WTC11 (cell line): ENCODE measurements at regions not wholly inside any gene's neighbourhood (a gene's known extent, or its start where the extent isn't known, plus 50 kb on each side); places are given as distances from the start of the nearest gene placed in this dataset.

Experiments used
- ATAC-seq: fragments of 200-7000 bp; cut with Tn5 transposase; 2 replicates; pipeline ENCODE4 v1.10.0; 2021; ENCODE audit warnings: mild to moderate bottlenecking, moderate library complexity
- CTCF ChIA-PET: fragments of 300-600 bp; sonication (Branson Sonifier 250); formaldehyde crosslinking; loops from one replicate; lab custom pipeline; 2021; ENCODE audit warnings: antibody characterized with exemption; lab: Charles Lee
- POLR2A ChIA-PET: fragments of 350-600 bp; sonication (Branson Sonifier 250); formaldehyde crosslinking; loops from one replicate; lab custom pipeline; 2021; ENCODE audit warnings: antibody characterized with exemption; lab: Charles Lee
- DNase-seq: peaks from one replicate; pipeline ENCODE4 v3.0.0; 2021; ENCODE audit warnings: low spot score
- H3K27ac Mint-ChIP-seq: 2 replicates; pipeline ENCODE4 v1.8.0; 2021; ENCODE audit warnings: mixed read lengths
- H3K27me3 Mint-ChIP-seq: 2 replicates; pipeline ENCODE4 v1.8.0; 2021; ENCODE audit warnings: low read depth, mild to moderate bottlenecking, moderate library complexity, mixed read lengths
- H3K36me3 Mint-ChIP-seq: 2 replicates; pipeline ENCODE4 v1.8.0; 2021; ENCODE audit warnings: mixed read lengths
- H3K4me1 Mint-ChIP-seq: 2 replicates; pipeline ENCODE4 v1.8.0; 2022; ENCODE audit warnings: mixed read lengths
- H3K4me3 Mint-ChIP-seq: 2 replicates; pipeline ENCODE4 v1.8.0; 2021; ENCODE audit warnings: mild to moderate bottlenecking, moderate library complexity, mixed read lengths
- H3K9me3 Mint-ChIP-seq: 2 replicates; pipeline ENCODE4 v1.8.0; 2021; ENCODE audit warnings: mixed read lengths
- ELF4 ChIP-seq: sonication (generic); formaldehyde crosslinking; IDR thresholded peaks from 2 replicates; pipeline ENCODE4 v1.8.1; 2022; ENCODE audit warnings: low read depth, mild to moderate bottlenecking, moderate library complexity, missing genetic modification reagents
- ETV6 ChIP-seq: sonication (generic); formaldehyde crosslinking; IDR thresholded peaks from 2 replicates; pipeline ENCODE4 v1.8.1; 2022; ENCODE audit warnings: mild to moderate bottlenecking, missing genetic modification reagents
- JAZF1 ChIP-seq: fragments of 250-450 bp; sonication (Bioruptor Pico); IDR thresholded peaks from 2 replicates; pipeline ENCODE4 v1.9.0; 2021; ENCODE audit warnings: moderate library complexity, mild to moderate bottlenecking, inconsistent platforms
- MXD4 ChIP-seq: fragments of 250-450 bp; sonication (Bioruptor Pico); IDR thresholded peaks from 2 replicates; pipeline ENCODE4 v1.8.0; 2021; ENCODE audit warnings: mild to moderate bottlenecking, moderate library complexity, borderline replicate concordance
- NFE2L1 ChIP-seq: sonication (generic); formaldehyde crosslinking; IDR thresholded peaks from 2 replicates; pipeline ENCODE4 v1.8.1; 2023; ENCODE audit warnings: missing genetic modification reagents
- NR1H2 ChIP-seq: sonication (generic); formaldehyde crosslinking; IDR thresholded peaks from 2 replicates; pipeline ENCODE4 v1.9.0; 2021; ENCODE audit warnings: mild to moderate bottlenecking, moderate library complexity, missing genetic modification reagents
- RELA ChIP-seq: sonication (generic); formaldehyde crosslinking; IDR thresholded peaks from 2 replicates; pipeline ENCODE4 v1.8.1; 2022; ENCODE audit warnings: missing genetic modification reagents, mild to moderate bottlenecking, borderline replicate concordance
- SMAD3 ChIP-seq: sonication (generic); formaldehyde crosslinking; IDR thresholded peaks from 2 replicates; pipeline ENCODE4 v1.8.0; 2022; ENCODE audit warnings: missing genetic modification reagents, mild to moderate bottlenecking, borderline replicate concordance
- TCF7 ChIP-seq: sonication (generic); formaldehyde crosslinking; IDR thresholded peaks from 2 replicates; pipeline ENCODE4 v1.8.0; 2022; ENCODE audit warnings: mild to moderate bottlenecking, low read depth, missing genetic modification reagents, moderate library complexity
- TEAD4 ChIP-seq: sonication (generic); formaldehyde crosslinking; IDR thresholded peaks from 2 replicates; pipeline ENCODE4 v1.8.0; 2022; ENCODE audit warnings: mild to moderate bottlenecking, missing genetic modification reagents
- TP53 ChIP-seq: sonication (generic); formaldehyde crosslinking; IDR thresholded peaks from 2 replicates; pipeline ENCODE4 v1.8.1; 2023; ENCODE audit warnings: mild to moderate bottlenecking, missing genetic modification reagents
- ZNF219 ChIP-seq: sonication (generic); formaldehyde crosslinking; IDR thresholded peaks from 2 replicates; pipeline ENCODE4 v1.8.0; 2023; ENCODE audit warnings: missing genetic modification reagents, mild to moderate bottlenecking, borderline replicate concordance
- ZNF423 ChIP-seq: fragments of 250-450 bp; sonication (Bioruptor Pico); IDR thresholded peaks from 2 replicates; pipeline ENCODE4 v2.1.2; 2022; ENCODE audit warnings: mild to moderate bottlenecking, moderate library complexity
- TF ChIP-seq, protein P1 (sequence below): fragments of 250-450 bp; sonication (Bioruptor Pico); IDR thresholded peaks from 2 replicates; pipeline ENCODE4 v1.9.0; 2021; ENCODE audit warnings: mild to moderate bottlenecking, borderline replicate concordance
- TF ChIP-seq, protein P2 (sequence below): sonication (generic); formaldehyde crosslinking; IDR thresholded peaks from 2 replicates; pipeline ENCODE4 v1.8.1; 2023; ENCODE audit warnings: mild to moderate bottlenecking, missing genetic modification reagents, moderate library complexity
- TF ChIP-seq, protein P3 (sequence below): sonication (generic); formaldehyde crosslinking; IDR thresholded peaks from 2 replicates; pipeline ENCODE4 v1.8.1; 2023; ENCODE audit warnings: mild to moderate bottlenecking, missing genetic modification reagents
- TF ChIP-seq, protein P4 (sequence below): sonication (generic); formaldehyde crosslinking; IDR thresholded peaks from 2 replicates; pipeline ENCODE4 v1.8.1; 2023; ENCODE audit warnings: mild to moderate bottlenecking, missing genetic modification reagents, borderline replicate concordance
- TF ChIP-seq, protein P5 (sequence below): sonication (generic); formaldehyde crosslinking; IDR thresholded peaks from 2 replicates; pipeline ENCODE4 v1.8.1; 2022; ENCODE audit warnings: mild to moderate bottlenecking, moderate library complexity, missing genetic modification reagents

DNA sequence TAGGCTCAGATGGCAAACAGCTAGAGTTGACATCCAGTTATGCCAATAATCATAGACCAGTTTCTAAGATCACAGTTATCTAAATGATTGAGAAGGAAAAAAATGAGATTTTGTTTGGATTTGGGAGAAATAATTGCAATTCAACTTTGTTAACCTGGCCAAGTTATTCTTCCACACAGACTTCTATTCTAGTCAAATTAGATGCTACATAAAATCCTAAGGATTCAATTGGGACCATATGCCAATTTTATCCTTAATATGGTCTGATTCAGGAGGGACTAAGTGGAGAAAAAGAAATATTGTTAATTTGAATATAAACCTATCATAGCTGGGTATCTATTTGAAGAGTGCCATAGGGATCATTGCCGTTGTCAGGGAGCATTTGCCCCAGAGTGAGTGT is 178.3 kb upstream of the SLC7A11 start:
- CTCF ChIA-PET, result no interaction called here
- Mint-ChIP-seq H3K27me3 (no peaks in the 10 kb centered on the region), H3K4me1 (peaks cover 11% of the 10 kb centered on the region), H3K4me3 (no peak overlapping the region), H3K9me3 (peaks cover 8% of the 10 kb centered on the region), H3K36me3 (no peaks in the 10 kb centered on the region), H3K27ac (no peak overlapping the region)
- DNase-seq, result no peak
- no peak for TF ChIP-seq MXD4 (CRISPR knock-in tag)
- TF ChIP-seq NR1H2 (CRISPR knock-in tag), result no peak
- no peak for TF ChIP-seq ZNF423 (CRISPR knock-in tag)
- no peak for TF ChIP-seq ZNF219
- no peak for TF ChIP-seq RELA (CRISPR knock-in tag)
- TF ChIP-seq NFE2L1 (CRISPR knock-in tag), result no peak
- ATAC-seq, result no peak
- POLR2A ChIA-PET, result no interaction called here

DNA sequence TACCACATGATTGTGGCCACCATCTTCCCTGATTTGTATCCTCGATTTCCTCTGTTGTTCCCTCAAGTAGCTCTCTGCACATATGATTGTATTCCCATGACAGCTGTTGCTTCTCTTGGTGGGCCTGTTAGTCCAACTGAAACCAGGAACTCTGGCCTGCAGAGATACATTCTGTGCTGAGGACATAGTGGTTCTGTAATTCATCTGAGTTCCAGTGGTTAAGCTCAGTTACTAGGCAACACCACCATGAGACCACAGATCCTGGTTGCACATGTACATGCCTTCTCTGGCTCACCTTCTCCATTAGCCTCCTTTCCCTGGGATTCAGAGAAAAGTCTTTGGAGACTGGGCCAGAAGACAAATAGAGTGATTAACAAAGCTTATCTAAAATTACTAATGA is 172.1 kb upstream of the SLC7A11 start:
- DNase-seq (no peak), ATAC-seq (no peak)
- Mint-ChIP-seq H3K4me3 (no peak overlapping the region), H3K27me3 (no peaks in the 10 kb centered on the region), H3K9me3 (0 out of 2 replicates have a peak, but pooled peaks cover 3% of the 10 kb centered on the region), H3K27ac (no peak overlapping the region), H3K36me3 (no peaks in the 10 kb centered on the region), H3K4me1 (peaks cover 5% of the 10 kb centered on the region; the same call in 1 of the 2 replicates)
- TF ChIP-seq, protein P1, sequence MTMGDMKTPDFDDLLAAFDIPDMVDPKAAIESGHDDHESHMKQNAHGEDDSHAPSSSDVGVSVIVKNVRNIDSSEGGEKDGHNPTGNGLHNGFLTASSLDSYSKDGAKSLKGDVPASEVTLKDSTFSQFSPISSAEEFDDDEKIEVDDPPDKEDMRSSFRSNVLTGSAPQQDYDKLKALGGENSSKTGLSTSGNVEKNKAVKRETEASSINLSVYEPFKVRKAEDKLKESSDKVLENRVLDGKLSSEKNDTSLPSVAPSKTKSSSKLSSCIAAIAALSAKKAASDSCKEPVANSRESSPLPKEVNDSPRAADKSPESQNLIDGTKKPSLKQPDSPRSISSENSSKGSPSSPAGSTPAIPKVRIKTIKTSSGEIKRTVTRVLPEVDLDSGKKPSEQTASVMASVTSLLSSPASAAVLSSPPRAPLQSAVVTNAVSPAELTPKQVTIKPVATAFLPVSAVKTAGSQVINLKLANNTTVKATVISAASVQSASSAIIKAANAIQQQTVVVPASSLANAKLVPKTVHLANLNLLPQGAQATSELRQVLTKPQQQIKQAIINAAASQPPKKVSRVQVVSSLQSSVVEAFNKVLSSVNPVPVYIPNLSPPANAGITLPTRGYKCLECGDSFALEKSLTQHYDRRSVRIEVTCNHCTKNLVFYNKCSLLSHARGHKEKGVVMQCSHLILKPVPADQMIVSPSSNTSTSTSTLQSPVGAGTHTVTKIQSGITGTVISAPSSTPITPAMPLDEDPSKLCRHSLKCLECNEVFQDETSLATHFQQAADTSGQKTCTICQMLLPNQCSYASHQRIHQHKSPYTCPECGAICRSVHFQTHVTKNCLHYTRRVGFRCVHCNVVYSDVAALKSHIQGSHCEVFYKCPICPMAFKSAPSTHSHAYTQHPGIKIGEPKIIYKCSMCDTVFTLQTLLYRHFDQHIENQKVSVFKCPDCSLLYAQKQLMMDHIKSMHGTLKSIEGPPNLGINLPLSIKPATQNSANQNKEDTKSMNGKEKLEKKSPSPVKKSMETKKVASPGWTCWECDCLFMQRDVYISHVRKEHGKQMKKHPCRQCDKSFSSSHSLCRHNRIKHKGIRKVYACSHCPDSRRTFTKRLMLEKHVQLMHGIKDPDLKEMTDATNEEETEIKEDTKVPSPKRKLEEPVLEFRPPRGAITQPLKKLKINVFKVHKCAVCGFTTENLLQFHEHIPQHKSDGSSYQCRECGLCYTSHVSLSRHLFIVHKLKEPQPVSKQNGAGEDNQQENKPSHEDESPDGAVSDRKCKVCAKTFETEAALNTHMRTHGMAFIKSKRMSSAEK (CRISPR knock-in tag), result no peak
- TF ChIP-seq ZNF219 (no peak), ELF4 (CRISPR knock-in tag) (no peak), TCF7 (CRISPR knock-in tag) (no peak), NFE2L1 (CRISPR knock-in tag) (no peak), SMAD3 (CRISPR knock-in tag) (no peak), MXD4 (CRISPR knock-in tag) (no peak)
- TF ChIP-seq, protein P2, sequence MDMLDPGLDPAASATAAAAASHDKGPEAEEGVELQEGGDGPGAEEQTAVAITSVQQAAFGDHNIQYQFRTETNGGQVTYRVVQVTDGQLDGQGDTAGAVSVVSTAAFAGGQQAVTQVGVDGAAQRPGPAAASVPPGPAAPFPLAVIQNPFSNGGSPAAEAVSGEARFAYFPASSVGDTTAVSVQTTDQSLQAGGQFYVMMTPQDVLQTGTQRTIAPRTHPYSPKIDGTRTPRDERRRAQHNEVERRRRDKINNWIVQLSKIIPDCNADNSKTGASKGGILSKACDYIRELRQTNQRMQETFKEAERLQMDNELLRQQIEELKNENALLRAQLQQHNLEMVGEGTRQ, result no peak
- CTCF ChIA-PET, result no interaction called here
- POLR2A ChIA-PET, result no interaction called here

DNA sequence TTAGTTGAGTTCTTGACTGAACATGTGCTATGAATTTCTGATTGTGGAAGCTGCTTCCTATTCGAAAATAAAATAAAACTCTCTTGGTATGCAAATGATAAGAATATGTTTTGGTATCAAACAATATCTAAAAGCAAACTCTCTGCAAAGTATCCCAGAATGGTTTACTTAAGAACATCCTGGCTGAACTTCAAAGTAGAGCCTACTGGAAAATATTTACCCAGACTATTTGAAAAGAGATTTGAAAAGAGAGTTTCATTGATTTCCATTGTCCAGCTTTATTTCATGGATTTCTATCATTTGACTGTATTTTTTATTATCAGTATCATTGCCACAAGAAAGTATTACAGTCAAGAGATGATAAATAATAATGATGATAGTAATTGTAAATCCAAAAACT is 171.1 kb upstream of the SLC7A11 start:
- DNase-seq (no peak), ATAC-seq (no peak)
- no peak for TF ChIP-seq TP53 (CRISPR knock-in tag)
- TF ChIP-seq, protein P3, sequence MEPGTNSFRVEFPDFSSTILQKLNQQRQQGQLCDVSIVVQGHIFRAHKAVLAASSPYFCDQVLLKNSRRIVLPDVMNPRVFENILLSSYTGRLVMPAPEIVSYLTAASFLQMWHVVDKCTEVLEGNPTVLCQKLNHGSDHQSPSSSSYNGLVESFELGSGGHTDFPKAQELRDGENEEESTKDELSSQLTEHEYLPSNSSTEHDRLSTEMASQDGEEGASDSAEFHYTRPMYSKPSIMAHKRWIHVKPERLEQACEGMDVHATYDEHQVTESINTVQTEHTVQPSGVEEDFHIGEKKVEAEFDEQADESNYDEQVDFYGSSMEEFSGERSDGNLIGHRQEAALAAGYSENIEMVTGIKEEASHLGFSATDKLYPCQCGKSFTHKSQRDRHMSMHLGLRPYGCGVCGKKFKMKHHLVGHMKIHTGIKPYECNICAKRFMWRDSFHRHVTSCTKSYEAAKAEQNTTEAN (CRISPR knock-in tag), result no peak
- H3K27ac Mint-ChIP-seq, result no peak overlapping the region
- ChIA-PET POLR2A (no interaction called here), CTCF (no interaction called here)
- no peaks in the 10 kb centered on the region for H3K27me3 Mint-ChIP-seq
- no peaks in the 10 kb centered on the region for H3K36me3 Mint-ChIP-seq
- H3K4me1 Mint-ChIP-seq, result peaks cover 13% of the 10 kb centered on the region
- H3K9me3 Mint-ChIP-seq, result 0 out of 2 replicates have a peak, but pooled peaks cover 3% of the 10 kb centered on the region
- H3K4me3 Mint-ChIP-seq, result no peak overlapping the region

DNA sequence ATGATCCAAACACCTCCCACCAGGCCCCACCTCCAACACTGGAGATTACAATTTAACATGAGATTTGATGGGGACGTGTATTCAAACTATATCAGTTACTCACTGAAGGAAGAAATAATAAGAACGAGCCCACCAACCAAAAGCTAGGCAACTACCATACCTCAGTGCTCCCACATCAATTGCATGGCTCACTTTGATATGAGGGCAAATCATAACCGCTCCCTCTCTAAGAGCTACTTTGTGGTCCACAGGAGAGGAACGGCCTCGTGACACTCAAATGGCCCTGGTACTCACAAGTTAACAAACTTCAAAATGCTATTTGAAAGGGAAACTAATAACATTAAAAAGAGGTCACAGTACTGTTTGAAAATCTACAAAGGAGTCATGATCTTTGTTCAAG is 170.7 kb upstream of the SLC7A11 start:
- Mint-ChIP-seq H3K27ac (no peak overlapping the region), H3K36me3 (no peaks in the 10 kb centered on the region), H3K9me3 (0 out of 2 replicates have a peak, but pooled peaks cover 3% of the 10 kb centered on the region), H3K27me3 (no peaks in the 10 kb centered on the region), H3K4me1 (peaks cover 14% of the 10 kb centered on the region), H3K4me3 (no peak overlapping the region)
- POLR2A ChIA-PET, result no interaction called here
- ATAC-seq, result no peak
- no peak for DNase-seq
- CTCF ChIA-PET, result no interaction called here
- TF ChIP-seq ZNF423 (CRISPR knock-in tag) (no peak), JAZF1 (CRISPR knock-in tag) (no peak), TEAD4 (CRISPR knock-in tag) (no peak), ETV6 (CRISPR knock-in tag) (no peak)
- TF ChIP-seq, protein P4, sequence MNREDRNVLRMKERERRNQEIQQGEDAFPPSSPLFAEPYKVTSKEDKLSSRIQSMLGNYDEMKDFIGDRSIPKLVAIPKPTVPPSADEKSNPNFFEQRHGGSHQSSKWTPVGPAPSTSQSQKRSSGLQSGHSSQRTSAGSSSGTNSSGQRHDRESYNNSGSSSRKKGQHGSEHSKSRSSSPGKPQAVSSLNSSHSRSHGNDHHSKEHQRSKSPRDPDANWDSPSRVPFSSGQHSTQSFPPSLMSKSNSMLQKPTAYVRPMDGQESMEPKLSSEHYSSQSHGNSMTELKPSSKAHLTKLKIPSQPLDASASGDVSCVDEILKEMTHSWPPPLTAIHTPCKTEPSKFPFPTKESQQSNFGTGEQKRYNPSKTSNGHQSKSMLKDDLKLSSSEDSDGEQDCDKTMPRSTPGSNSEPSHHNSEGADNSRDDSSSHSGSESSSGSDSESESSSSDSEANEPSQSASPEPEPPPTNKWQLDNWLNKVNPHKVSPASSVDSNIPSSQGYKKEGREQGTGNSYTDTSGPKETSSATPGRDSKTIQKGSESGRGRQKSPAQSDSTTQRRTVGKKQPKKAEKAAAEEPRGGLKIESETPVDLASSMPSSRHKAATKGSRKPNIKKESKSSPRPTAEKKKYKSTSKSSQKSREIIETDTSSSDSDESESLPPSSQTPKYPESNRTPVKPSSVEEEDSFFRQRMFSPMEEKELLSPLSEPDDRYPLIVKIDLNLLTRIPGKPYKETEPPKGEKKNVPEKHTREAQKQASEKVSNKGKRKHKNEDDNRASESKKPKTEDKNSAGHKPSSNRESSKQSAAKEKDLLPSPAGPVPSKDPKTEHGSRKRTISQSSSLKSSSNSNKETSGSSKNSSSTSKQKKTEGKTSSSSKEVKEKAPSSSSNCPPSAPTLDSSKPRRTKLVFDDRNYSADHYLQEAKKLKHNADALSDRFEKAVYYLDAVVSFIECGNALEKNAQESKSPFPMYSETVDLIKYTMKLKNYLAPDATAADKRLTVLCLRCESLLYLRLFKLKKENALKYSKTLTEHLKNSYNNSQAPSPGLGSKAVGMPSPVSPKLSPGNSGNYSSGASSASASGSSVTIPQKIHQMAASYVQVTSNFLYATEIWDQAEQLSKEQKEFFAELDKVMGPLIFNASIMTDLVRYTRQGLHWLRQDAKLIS (CRISPR knock-in tag), result no peak
- TF ChIP-seq, protein P5, sequence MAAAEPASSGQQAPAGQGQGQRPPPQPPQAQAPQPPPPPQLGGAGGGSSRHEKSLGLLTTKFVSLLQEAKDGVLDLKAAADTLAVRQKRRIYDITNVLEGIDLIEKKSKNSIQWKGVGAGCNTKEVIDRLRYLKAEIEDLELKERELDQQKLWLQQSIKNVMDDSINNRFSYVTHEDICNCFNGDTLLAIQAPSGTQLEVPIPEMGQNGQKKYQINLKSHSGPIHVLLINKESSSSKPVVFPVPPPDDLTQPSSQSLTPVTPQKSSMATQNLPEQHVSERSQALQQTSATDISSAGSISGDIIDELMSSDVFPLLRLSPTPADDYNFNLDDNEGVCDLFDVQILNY, result no peak
